ENCODE measurements at regions not wholly inside any gene's neighbourhood (a gene's known extent, or its start where the extent isn't known, plus 50 kb on each side); places are given as distances from the start of the nearest gene placed in this dataset.

GRCh38 chr16:86679490-86679889 lies 101.1 kb downstream of the FOXL1 start:
- H3K4me3 Mint-ChIP-seq (ENCODE audit: low read depth): no peak overlapping the region
- H3K27me3 Mint-ChIP-seq: peaks cover 22% of the 10 kb centered on the region
- TF ChIP-seq CTCF (IDR thresholded peaks at IDR 0.05; ENCODE audit: unreplicated experiment): no peak
- no peaks in the 10 kb centered on the region for H3K4me1 Mint-ChIP-seq (ENCODE audit: low read depth)
- H3K27ac Mint-ChIP-seq: no peak overlapping the region
- H3K9me3 Mint-ChIP-seq (ENCODE audit: low read depth): no peaks in the 10 kb centered on the region
- no peak for DNase-seq (ENCODE audit: low spot score, unreplicated experiment)
- H3K36me3 Mint-ChIP-seq (ENCODE audit: insufficient read depth): no peaks in the 10 kb centered on the region

GRCh38 chr16:86680162-86680561 lies 101.8 kb downstream of the FOXL1 start:
- no peak overlapping the region for H3K27ac Mint-ChIP-seq
- TF ChIP-seq CTCF (IDR thresholded peaks at IDR 0.05; ENCODE audit: unreplicated experiment): no peak

GRCh38 chr16:86680661-86681030 lies 102.3 kb downstream of the FOXL1 start:
- Mint-ChIP-seq H3K4me1 (ENCODE audit: low read depth) (no peaks in the 10 kb centered on the region), H3K27ac (no peak overlapping the region), H3K4me3 (ENCODE audit: low read depth) (no peak overlapping the region), H3K27me3 (peaks cover 25% of the 10 kb centered on the region), H3K9me3 (ENCODE audit: low read depth) (no peaks in the 10 kb centered on the region), H3K36me3 (ENCODE audit: insufficient read depth) (no peaks in the 10 kb centered on the region)
- no peak for TF ChIP-seq CTCF (IDR thresholded peaks at IDR 0.05; ENCODE audit: unreplicated experiment)
- no peak for DNase-seq (ENCODE audit: low spot score, unreplicated experiment)

More at GRCh38 chr16:86680162-86680561, 101.8 kb downstream of the FOXL1 start:
- Mint-ChIP-seq H3K9me3 (ENCODE audit: low read depth) (no peaks in the 10 kb centered on the region), H3K27me3 (peaks cover 22% of the 10 kb centered on the region), H3K36me3 (ENCODE audit: insufficient read depth) (no peaks in the 10 kb centered on the region), H3K4me1 (ENCODE audit: low read depth) (no peaks in the 10 kb centered on the region), H3K4me3 (ENCODE audit: low read depth) (no peak overlapping the region)
- no peak for DNase-seq (ENCODE audit: low spot score, unreplicated experiment)

- no peak for DNase-seq (ENCODE audit: low spot score, unreplicated experiment)
- Mint-ChIP-seq H3K36me3 (ENCODE audit: insufficient read depth) (no peaks in the 10 kb centered on the region), H3K9me3 (ENCODE audit: low read depth) (no peaks in the 10 kb centered on the region), H3K27me3 (peaks cover 25% of the 10 kb centered on the region), H3K27ac (no peak overlapping the region), H3K4me3 (ENCODE audit: low read depth) (no peak overlapping the region), H3K4me1 (ENCODE audit: low read depth) (no peaks in the 10 kb centered on the region)
- no peak for TF ChIP-seq CTCF (IDR thresholded peaks at IDR 0.05; ENCODE audit: unreplicated experiment)
These were observed 102.8 kb downstream of the FOXL1 start for GRCh38 chr16:86681031-86681756.

- Mint-ChIP-seq H3K27ac (no peak overlapping the region), H3K27me3 (peaks cover 25% of the 10 kb centered on the region), H3K4me1 (ENCODE audit: low read depth) (no peaks in the 10 kb centered on the region), H3K36me3 (ENCODE audit: insufficient read depth) (no peaks in the 10 kb centered on the region), H3K4me3 (ENCODE audit: low read depth) (no peak overlapping the region), H3K9me3 (ENCODE audit: low read depth) (peaks cover under 1% of the 10 kb centered on the region)
- TF ChIP-seq CTCF (IDR thresholded peaks at IDR 0.05; ENCODE audit: unreplicated experiment): no peak
- DNase-seq (ENCODE audit: low spot score, unreplicated experiment): no peak
These were observed 103.4 kb downstream of the FOXL1 start for GRCh38 chr16:86681757-86682106.
